Non-pigmented ciliary epithelial cell (primary cell): ENCODE measurements at regions not wholly inside any gene's neighbourhood (a gene's known extent, or its start where the extent isn't known, plus 50 kb on each side); places are given as distances from the start of the nearest gene placed in this dataset.

ENCODE experiments used
- DNase-seq: peaks from one replicate; pipeline ENCODE4 v3.0.0-alpha.2; 2010; ENCODE audit warnings: low read depth

DNA sequence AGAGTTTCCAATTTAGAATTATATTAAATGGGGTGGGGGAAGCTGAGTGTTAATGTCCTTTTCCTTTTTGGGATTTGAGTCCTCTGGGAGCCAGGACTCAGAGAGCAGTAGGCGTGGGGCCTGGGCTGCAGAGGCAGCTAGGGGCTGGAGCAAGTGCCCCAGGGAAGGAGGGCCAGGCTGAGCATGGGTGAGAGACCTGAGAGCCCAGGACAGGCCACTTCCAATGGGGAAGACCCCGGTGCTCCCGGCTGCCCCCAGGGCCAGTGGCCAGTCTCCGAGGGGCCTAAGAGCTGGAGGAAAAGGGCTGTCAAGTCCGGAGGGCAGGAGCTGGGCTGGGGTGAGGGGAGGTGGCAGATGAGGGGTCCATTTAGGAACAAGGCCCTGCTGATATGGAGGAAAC, 371.5 kb downstream of the ZNF536 start:
- DNase-seq = no peak

DNA sequence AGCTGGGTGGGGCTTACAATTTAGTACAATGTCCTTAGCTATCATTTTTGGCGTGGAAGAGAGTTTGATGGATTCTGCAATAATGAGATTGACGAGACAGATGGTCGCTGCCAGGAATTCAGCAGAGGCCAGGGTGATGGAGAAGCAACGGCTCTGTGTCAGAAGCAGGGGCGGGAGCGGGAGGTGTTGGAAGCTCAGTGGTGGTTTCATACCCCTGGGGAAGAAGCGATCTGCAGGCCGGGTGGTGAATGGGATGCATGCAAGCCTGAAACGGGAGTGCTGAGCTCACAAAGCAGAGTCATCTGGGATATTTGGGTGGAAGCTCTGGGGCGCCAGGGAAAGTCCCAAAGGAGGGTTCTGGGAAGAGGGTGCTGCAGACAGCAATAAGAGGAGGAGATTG, 370.8 kb downstream of the ZNF536 start:
- DNase-seq = no peak

DNA sequence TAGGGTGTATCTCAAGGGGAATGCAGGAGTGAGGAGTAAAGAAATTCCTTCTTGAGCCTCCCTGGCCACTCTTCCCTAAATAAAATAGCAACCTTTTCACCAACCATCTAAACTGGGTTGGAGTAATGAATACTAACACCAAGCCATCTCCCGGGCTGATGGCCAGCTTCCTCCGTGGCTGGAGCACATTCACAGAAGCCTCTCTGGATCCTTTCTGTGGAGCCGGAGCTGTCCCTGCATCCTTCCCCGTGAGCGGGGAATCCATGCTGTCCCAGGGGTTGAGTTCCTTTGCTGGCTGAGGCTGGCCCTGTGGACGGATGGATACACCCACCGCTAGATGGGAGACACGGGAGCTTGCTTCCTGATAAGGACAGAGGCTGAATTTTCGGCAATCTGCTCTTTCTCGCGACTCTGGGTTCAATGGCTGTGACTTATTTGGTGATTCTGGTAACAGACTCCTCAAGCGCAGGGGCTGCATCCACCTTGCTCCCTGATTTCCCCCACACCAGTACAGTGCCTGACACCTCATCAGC, 370.3 kb downstream of the ZNF536 start:
- DNase-seq = no peak

DNA sequence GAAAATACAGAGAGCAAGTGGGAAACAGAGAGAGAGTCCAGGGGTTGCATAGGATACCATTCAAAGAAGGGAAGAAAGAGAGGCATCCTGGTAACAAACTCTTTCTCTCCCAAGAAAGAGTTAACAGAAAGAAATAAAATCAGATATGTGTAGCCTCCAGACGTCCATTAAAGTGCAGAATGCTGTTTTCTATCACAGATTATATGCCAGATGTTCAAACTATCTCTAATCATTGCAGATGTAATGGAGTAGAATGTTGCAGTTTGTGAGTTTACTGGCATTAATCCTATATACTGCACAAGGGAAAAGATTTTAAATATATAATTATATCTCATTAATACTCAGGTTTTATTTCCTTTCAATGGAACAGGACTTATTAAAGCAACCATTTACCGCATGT, 369.4 kb downstream of the ZNF536 start:
- DNase-seq = no peak

DNA sequence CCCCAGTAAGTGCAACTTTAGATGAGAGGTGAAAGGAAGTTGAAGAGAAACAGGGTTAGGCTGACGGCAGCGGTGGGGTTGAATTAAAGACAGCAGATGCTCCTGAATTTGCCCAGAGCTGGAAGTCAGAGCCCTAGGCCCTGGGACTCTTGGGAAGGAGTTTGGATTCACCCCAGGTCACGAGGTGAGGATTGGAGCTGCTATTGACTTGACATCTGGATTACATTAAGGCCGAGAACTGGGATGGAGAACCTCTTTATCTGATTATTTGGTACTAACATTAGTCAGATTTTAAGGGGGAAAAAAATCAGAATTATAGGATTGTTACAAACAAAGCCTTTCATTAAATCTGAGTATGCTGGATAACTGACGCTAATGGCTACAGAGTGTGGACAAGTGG, 367.2 kb downstream of the ZNF536 start:
- DNase-seq = no peak

DNA sequence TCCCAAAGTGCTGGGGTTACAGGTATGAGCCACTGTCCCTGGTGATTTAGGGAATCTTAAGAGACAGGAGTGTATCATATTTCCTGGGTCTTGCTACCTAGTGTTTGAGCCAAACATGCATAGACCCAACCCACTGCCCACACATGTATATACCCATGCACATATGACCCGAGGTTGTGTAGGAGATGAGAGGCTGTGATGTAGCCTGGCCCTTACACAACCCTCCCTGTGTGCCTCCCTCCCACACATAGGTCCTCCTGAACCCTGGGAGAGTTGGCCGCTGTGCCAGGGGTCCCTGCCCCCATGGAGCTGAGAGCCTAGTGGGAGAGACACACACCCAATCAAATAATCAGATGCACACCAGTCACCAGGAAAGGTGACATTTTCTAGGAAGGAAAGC, 365.9 kb downstream of the ZNF536 start:
- no peak for DNase-seq

DNA sequence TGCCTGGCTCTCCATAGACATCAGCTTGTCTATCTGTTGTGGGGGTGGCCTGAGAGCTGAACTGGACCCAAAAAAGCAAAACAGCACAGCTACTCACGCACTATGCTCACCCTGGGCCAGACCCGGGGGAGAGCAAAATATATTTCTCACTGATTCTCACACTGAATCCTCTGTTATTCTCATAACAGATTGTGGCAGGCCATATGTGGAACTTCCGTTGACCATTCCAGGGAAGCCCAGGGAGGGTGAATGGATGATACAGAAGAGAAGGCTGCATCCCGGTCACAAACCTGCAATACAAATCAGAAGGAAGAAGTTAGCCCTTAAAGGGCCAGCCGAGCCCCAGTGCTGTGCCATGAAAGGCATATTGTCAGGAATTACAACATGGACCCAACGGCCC, 362.5 kb downstream of the ZNF536 start:
- DNase-seq = no peak

DNA sequence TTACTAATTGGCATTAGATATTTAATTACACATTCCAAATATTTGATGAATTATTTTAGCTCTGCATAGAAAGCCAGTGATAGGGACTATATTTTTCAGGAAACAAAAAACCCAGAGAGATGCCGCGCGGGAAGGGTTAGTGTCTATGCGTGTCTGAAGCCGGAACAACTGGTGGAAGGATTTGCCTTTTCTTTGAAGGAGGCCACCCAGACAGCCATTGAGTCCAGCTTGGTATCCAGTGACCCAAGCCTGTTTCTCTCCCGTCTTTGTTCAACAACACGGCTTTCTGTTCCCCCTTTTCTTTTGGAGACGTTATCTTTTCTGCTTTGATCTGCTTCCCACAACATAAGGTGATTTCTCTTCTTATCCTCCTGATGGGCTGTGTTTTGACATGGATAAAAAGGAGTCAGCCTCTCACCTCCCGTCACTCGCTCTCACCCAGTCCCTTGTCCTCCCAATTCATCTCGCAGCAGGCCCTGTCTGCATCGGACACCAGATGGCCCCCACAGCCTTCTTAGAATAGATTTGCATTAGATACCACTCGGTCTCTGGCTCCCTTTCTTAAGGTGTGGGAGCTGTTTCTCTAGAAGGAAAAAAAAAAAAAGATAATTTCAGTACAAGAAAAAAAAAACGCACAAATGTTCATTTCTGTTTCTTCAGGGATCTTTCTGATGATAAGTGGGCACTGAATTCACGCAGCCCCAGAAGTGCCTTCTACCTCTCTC, 361.8 kb downstream of the ZNF536 start:
- DNase-seq = no peak

DNA sequence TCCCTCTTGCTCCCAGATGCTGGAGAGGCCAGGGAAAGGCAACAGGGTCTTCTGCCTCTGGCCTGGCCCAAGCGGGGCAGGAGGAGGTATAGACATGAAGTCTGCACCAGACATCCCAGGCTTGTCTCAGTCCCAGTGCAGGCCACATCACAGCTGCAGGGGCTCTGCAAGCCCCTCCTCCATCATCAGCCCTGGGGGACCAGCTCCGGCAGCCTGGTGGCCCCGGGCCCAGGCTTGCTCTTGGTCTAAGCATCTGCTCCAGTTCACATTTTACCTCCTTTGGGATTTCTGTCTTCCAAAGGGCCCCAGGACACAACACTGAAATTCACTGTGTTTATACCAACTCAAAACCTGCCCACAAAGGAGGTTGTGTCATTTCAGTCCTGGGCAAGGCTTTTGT, 359.4 kb downstream of the ZNF536 start:
- no peak for DNase-seq

DNA sequence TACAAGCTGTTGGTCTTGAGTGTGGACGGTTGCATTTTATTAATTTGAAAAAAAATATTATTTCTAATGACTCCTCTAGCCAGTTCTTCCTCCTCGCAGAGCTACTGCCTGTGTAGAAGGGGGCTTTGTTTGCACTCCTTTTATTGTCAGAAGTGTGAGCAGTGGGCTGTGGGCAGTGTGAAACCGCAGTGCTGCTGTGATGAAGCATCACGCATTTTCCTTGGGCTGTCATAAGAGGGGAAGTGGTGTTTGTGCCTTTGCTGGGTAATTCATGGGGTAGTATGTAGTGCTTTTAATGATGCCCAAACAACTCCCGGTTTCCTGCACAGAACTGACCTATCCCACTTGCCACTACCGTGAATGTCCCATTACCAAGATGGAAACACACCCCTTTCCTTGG, 357.3 kb downstream of the ZNF536 start:
- no peak for DNase-seq

DNA sequence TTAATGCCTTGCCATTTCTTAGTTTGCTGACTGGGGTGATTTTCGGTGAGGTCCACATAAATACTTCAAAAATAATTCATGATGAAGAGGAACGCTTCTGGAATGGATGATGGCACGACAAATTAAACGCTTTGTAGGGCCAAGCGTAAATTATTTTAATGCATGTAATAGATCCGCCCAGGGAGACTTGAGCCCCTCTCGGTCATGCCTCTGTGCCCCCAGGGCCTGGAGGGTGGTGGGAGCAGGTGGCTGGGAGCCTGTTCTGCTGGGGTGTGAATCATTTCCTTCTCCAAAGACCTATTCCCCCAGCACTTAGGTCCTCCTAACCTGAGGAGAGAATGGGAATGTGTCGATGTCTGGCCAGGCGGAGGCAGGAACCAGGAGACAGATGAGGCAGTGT, 350.6 kb downstream of the ZNF536 start:
- DNase-seq = no peak

DNA sequence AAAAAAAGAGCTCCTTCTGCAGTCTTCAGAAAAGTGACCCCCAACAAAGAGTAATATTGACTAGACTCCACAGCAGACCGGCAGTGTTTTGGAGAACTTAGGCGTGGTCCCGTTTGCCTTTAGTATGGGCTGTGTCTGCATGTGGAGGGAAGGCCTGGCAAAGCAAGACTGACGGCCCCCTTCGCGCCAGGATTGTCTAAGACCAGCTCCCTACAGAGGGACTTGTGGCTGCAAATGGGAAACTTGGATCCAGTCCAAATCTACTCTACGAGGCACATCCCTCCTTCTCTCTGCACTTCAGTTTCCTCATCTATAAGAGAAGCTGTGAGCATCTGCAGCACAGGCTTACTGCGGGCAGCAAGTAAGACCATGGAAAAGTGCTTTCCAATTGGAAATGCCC, 350.0 kb downstream of the ZNF536 start:
- DNase-seq = no peak

DNA sequence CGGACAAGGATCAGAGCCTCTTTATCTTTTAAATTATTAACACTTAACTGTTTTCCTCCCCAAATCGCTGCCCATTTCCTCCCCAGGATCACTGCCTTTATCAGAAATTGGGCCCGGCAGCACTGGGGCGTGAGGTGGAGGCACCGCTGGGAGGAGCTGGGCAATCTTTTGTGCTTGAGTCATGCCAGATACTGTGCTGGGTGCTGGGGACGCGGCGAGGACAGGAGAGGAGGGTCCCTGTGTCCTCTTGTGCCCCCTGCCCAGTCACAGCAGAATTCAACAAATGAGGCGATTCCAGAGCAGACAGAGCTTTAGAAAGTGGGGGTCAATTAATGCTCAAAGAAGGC, 347.8 kb downstream of the ZNF536 start:
- no peak for DNase-seq

DNA sequence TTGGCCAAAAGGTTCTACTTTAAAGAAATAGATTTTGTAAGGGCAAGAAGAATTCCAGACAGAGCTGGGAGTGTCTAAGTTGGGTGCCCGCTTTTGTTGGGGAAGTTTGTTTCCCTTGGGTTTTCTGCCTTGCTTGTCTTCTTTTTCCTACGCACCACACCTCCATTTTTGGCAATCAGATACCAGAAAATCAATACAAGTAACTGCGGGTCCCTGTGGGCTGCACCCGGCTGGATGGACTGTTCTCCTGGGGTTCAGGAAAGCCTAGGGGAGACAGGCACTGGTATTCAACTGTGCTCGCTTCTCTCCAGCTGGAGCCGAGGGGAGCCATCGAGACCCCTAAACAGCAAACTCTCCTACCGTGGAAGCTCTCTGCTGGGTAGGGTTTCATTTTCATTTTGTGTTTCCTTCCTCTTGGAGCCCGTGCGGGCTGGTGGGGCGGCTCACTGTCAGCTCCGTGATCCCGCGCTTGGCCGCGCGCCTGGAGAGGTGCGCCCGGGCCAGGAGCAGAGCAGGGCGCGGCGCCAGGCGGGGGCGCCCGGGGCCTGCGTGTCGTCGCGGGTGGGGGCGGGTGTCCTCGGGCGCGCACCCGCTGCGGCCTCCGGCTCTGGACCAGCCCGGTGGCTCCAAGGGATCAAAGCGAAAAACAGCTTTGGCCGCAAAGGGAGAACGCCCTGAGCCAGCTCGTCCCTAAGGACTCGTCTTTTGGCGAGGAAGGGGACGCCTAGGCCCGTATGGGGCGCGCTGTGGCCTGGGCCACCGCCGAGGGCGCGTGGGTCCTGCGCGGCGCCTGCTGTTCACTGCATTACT, 347.2 kb downstream of the ZNF536 start:
- no peak for DNase-seq

DNA sequence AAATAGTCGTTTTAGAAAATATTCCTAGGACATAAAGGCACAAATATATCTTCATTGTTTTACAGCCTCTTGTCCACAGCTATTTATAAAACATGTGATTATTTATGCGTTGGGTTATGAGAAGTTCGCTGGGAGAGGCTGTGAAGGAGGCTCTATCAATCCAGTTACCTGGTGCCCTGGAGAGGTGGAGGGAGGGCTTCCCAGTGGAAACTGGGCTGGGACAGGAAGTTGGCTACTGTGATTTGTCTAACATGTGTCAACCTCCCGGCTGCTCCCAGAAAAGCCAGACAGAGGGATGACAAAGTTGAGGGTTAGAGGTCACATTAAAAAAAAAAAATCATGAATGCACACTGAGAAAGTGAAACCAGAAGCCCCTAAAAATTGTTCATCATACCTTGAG, 346.5 kb downstream of the ZNF536 start:
- no peak for DNase-seq

DNA sequence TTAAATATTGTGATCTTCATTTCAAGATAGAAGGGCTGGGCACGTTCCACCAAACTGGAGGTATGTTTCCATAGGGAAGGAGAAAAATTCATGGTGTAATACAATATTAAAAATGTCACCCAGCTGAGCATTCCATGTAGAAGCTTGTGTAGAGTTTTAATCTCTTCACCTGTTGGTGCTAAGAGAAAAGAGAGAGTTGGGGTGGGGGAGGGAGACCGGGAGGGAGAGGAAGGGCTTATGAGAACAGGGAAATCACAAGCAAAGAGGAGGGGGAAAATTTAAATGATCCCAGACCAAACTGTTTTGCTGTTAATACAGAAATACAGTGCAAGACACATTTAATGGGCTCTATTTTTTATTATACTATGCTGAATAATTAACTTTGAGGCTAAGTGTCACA, 345.8 kb downstream of the ZNF536 start:
- no peak for DNase-seq

DNA sequence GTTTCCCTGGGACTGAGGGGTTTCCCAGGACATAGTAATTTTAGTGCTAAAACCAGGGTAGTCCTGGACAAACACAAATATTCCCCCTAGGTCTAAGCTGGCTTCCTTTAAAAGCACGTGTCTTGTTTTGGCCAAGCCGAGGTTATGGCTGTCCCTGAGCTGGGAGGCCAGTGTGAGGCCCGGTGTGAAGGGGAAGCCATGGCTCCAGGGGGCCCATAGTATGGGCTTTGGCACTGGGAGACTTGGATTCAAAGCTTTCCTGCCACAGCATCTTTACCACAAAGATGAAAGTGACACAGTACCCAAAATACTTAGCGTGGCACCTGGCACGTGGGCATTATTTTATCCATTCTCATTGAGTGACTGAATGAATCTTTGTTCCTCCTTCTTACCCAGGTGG, 345.2 kb downstream of the ZNF536 start:
- DNase-seq = no peak

DNA sequence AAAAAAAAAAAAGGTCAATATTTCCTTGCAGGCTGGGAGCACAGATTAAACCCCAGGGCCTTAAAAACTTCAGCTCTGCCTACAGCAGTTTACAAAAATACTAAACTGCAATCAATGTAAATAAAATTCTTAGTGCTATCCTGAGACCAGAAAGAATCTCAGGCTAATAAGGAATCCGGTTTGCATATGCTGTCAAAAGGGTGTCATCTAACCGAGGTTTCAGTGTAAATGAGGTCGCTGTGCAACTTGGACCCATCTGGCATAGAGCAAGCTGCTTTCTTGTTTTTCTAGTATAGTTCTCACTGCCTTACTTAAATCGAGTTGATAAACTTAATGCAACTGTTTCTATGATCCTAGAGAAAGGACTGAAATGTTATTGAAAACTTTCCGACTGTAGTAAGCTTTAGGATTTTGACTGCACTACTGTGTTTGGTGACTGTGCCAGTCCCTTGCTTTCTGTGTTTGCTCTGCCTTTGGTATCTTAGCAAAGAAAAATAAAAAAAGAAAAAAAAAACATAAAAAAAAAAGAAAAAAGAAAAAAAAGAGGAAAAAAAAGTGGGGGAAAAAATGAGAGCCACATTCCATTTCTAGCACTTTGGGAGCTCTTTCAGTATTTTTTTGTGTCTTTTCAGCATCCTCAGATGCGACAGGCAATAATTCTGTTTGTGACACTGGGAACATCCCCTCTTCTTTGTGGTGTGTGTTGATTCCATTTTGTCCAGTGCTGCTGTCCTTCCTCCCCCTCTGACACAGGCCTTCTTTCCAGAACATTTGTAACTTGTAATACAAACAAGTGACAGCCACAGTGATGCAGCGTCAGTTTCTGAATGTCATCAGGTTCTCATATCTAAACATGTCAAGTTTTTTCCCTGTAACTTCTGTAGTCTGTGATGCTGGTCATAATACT, 340.5 kb downstream of the ZNF536 start:
- DNase-seq = no peak

DNA sequence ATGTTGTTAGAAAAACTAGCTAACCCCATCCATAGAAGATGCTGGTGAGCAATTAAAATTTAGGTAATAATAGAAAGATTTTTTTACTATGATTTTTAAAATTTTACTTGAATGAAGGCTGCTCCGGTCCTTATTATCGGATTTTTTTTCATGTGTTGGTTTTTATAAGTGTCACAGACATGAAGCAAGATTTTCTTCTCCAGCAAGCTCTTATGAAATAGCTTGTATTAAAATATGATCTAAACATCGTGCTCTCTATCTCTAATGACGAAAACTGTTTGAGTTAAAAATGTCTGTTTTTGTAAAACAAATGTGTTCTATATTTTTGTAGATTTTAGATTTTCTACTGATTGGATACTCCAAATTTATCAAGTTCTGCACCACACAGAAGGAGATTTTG, 339.6 kb downstream of the ZNF536 start:
- DNase-seq = no peak

DNA sequence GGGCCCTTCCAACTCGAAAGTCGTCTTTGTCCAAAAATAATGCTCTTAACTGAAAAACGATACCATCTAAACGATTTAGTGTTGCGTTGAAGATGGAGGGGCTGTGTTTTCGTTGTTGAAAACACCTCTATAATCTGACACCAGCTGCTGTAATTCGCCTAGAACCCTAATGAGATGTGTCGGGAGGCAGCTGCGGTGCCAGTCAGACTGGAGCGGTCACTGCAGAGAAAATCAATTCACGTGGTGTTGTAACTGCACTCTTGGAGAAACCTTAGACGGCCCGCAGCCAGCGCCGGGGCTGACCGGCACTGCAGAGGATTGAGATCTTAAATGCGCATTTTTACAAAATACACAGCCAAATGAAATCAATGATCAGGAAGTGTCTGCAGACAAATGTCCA, 339.1 kb downstream of the ZNF536 start:
- no peak for DNase-seq

DNA sequence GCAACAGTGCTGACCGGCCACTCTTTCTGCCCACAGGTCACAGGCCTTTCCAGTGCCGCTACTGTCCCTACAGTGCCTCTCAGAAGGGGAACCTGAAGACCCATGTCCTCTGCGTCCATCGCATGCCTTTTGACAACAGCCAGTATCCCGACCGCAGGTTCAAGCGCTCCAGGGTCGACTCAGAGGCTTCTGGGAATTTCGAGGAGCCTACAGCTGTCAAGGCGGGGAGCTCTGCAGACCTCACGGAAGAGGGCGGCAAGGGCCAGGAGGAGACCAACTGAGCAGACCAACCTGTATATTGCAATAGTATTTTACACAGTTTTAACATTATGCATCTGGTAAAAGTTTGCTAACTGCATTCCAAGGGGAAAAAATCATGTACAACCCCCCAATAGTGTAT, 338.5 kb downstream of the ZNF536 start:
- no peak for DNase-seq

DNA sequence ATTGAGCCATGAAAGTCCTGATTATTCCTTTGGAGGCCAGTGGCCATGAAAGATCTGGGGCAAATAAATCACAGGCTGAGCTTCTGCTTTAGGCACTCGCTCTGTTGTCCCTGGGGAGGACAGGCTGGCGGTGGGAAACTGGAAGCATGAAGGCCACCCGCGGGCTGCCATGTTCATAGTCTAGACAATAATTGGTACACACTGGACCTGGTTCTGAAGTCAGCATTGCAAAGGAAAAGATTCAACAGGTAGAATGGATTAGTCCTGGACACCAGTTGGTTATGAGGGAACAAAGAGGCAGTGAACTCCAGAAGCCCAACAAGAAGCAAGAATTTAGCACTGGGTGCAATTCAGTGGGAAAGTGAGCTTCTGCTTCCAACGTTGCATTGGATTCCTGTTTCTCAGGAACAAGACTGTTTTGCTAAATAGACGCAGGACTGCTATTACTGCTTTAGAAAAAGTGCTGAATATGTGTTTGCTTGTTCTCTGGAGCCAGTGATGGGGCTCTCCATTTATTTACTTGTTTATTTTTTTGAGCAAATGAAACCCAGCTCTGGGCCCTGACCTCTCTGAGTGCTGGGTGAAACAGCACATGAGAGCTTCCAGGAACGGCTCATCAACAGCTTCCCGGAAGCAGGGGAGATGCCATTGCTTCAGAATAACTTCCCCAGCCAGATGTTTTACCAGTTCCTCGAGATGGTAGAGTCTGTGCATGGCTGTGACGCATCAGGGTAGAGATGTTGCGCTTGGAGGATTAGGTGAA, 336.4 kb downstream of the ZNF536 start:
- DNase-seq = no peak
